ENCODE measurements at regions not wholly inside any gene's neighbourhood (a gene's known extent, or its start where the extent isn't known, plus 50 kb on each side); places are given as distances from the start of the nearest gene placed in this dataset.

DNA sequence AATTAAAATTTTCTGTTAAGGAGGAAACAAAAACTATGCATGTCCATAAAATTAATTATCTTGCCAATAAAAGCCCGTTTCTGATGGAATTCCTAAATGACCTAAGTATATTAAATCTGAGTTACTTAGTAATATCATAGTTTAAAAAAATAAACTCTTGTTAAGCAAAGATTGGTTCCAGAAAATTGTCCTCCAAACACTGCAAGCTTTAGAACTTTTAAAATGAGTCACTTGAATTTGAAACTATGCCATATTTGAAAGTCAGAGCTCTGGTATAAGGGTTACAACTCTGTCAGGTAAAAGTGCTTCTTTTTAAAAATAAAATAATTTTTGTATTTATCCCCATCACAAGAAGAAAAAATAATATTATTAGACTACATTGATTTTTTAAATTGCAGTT, 409.5 kb downstream of the PLPP3 start:
- TF ChIP-seq, protein P1, sequence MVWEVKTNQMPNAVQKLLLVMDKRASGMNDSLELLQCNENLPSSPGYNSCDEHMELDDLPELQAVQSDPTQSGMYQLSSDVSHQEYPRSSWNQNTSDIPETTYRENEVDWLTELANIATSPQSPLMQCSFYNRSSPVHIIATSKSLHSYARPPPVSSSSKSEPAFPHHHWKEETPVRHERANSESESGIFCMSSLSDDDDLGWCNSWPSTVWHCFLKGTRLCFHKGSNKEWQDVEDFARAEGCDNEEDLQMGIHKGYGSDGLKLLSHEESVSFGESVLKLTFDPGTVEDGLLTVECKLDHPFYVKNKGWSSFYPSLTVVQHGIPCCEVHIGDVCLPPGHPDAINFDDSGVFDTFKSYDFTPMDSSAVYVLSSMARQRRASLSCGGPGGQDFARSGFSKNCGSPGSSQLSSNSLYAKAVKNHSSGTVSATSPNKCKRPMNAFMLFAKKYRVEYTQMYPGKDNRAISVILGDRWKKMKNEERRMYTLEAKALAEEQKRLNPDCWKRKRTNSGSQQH (CRISPR knock-in tag; IDR thresholded peaks at IDR 0.05; ENCODE audit: low read depth), result no peak
- TF ChIP-seq, protein P2, sequence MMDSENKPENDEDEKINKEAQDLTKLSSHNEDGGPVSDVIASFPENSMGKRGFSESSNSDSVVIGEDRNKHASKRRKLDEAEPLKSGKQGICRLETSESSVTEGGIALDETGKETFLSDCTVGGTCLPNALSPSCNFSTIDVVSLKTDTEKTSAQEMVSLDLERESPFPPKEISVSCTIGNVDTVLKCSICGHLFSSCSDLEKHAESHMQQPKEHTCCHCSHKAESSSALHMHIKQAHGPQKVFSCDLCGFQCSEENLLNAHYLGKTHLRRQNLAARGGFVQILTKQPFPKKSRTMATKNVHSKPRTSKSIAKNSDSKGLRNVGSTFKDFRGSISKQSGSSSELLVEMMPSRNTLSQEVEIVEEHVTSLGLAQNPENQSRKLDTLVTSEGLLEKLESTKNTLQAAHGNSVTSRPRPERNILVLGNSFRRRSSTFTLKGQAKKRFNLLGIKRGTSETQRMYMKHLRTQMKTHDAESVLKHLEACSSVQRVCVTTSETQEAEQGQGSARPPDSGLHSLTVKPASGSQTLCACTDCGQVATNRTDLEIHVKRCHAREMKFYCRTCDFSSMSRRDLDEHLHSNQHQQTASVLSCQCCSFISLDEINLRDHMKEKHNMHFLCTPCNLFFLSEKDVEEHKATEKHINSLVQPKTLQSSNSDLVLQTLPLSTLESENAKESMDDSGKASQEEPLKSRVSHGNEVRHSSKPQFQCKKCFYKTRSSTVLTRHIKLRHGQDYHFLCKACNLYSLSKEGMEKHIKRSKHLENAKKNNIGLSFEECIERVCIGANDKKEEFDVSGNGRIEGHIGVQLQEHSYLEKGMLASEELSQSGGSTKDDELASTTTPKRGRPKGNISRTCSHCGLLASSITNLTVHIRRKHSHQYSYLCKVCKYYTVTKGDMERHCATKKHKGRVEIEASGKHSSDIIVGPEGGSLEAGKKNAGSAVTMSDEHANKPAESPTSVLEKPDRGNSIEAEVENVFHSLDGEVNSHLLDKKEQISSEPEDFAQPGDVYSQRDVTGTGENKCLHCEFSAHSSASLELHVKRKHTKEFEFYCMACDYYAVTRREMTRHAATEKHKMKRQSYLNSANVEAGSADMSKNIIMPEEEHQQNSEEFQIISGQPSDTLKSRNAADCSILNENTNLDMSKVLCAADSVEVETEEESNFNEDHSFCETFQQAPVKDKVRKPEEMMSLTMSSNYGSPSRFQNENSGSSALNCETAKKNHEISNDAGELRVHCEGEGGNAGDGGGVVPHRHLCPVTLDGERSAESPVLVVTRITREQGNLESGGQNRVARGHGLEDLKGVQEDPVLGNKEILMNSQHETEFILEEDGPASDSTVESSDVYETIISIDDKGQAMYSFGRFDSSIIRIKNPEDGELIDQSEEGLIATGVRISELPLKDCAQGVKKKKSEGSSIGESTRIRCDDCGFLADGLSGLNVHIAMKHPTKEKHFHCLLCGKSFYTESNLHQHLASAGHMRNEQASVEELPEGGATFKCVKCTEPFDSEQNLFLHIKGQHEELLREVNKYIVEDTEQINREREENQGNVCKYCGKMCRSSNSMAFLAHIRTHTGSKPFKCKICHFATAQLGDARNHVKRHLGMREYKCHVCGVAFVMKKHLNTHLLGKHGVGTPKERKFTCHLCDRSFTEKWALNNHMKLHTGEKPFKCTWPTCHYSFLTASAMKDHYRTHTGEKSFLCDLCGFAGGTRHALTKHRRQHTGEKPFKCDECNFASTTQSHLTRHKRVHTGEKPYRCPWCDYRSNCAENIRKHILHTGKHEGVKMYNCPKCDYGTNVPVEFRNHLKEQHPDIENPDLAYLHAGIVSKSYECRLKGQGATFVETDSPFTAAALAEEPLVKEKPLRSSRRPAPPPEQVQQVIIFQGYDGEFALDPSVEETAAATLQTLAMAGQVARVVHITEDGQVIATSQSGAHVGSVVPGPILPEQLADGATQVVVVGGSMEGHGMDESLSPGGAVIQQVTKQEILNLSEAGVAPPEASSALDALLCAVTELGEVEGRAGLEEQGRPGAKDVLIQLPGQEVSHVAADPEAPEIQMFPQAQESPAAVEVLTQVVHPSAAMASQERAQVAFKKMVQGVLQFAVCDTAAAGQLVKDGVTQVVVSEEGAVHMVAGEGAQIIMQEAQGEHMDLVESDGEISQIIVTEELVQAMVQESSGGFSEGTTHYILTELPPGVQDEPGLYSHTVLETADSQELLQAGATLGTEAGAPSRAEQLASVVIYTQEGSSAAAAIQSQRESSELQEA (CRISPR knock-in tag; IDR thresholded peaks at IDR 0.05; ENCODE audit: not compliant biosample characterization), result no peak
- no peak for TF ChIP-seq SMARCC2 (IDR thresholded peaks at IDR 0.05)
- TF ChIP-seq TBP (CRISPR knock-in tag; IDR thresholded peaks at IDR 0.05), result no peak
- TF ChIP-seq MYC (CRISPR knock-in tag; IDR thresholded peaks at IDR 0.05; ENCODE audit: borderline replicate concordance), result no peak
- TF ChIP-seq HMG20A (CRISPR knock-in tag; IDR thresholded peaks at IDR 0.05; ENCODE audit: borderline replicate concordance), result no peak
- no peak for TF ChIP-seq MTA1 (CRISPR knock-in tag; IDR thresholded peaks at IDR 0.05; ENCODE audit: borderline replicate concordance)
- no peak for TF ChIP-seq CHD2 (IDR thresholded peaks at IDR 0.05; ENCODE audit: low read depth, low read length)
- no peak for TF ChIP-seq NFE2L2 (IDR thresholded peaks at IDR 0.05; ENCODE audit: low read length)
- no peak for TF ChIP-seq SUZ12 (IDR thresholded peaks at IDR 0.05; ENCODE audit: low read depth, low read length)
- no peak for TF ChIP-seq ZBTB44 (CRISPR knock-in tag; IDR thresholded peaks at IDR 0.05)
